GM19452 (cell line): ENCODE measurements at regions not wholly inside any gene's neighbourhood (a gene's known extent, or its start where the extent isn't known, plus 50 kb on each side); places are given as distances from the start of the nearest gene placed in this dataset.
"Not testable (repeated sequence)": the region's sequence is repeated elsewhere in the genome, so short reads cannot be mapped to it uniquely, and the experiment has no call there.

Experiments used
- ATAC-seq: cut with Tn5 transposase; IDR thresholded peaks from one replicate; pipeline ENCODE4 v1.9.1; 2021; ENCODE audit not compliant: unreplicated experiment

DNA sequence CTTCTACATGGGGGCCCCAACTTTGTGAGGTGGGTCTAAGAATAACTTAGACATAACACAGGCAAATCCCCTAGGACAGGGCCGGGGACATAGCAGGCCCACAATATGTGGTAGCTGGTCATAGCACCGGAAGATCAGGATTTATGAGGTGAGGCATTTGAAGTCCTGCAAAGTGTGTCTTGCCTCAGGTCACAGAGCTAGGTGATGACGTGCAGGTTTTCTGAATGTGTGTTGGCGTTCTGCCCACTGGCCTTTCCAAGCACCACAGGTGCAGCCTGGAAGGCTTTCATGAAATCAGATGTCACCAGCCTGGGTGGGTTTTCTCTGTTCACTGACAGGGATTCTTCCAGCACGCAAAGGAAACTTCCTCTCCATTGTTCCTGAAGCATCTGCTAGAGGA is 119.1 kb downstream of the LRATD1 start:
- no peak for ATAC-seq

DNA sequence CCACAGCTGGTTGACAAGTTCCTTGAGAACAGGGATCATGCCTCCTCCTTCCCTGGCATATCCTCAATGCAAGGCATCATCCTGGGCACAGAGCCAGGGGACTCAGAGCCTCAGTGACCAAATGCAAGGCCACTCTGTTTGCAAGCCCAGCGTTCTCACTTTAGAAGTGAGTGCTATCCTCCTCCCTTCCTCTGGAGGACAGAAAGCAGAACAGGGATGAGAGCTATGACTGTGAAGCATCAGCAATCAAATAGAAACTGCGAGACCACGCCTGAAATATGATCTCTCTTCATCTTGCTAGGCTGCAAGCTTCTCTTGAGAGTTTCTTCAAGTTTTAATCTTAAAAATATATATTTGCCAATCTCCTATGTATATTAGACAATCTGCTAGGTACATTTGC is 119.8 kb downstream of the LRATD1 start:
- ATAC-seq: no peak

GRCh38 chr2:14756122-14756541 is 123.6 kb downstream of the LRATD1 start:
- ATAC-seq: no peak

GRCh38 chr2:14756981-14757657 is 124.6 kb downstream of the LRATD1 start:
- ATAC-seq: no peak

DNA sequence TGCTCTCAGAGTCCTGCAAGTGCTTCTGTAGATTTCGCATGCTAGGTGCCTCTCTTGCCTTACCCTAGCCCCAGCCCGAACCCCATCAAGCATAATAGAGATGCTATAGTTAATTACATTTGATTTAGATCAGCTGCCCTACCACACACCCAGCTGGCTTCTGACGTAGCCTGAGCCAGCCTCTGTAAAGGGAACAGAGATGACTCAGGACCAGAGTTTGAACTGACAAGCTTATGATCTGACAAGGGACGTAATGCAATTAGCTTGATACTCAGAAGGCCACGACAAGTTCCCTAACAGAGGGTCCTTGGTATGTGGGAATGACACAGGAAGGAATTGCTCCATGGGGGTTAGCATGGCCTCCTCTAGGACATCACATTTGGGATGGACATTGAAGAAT is 126.6 kb downstream of the LRATD1 start:
- no peak for ATAC-seq

- ATAC-seq: no peak
Observed at GRCh38 chr2:14760169-14760568, 127.7 kb downstream of the LRATD1 start.

DNA sequence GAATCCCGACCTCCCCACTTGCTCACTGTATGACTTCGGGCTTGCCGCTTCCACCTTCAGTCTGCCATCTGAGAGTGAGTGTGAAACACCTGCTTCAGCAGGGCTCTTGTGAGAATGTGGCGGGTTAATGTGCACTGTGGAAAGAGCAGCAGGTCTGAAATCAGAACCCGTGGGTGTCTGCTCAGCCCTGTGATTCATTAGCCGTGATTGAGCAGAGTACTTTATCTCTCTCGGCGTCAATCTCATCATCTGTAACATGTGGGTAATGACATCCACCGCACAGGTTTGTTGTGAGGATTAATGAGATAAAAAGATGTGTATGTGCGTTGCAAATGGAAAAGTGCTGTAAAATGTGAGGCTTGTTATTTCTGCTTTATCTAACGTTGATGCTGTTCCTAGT is 128.6 kb downstream of the LRATD1 start:
- no peak for ATAC-seq

DNA sequence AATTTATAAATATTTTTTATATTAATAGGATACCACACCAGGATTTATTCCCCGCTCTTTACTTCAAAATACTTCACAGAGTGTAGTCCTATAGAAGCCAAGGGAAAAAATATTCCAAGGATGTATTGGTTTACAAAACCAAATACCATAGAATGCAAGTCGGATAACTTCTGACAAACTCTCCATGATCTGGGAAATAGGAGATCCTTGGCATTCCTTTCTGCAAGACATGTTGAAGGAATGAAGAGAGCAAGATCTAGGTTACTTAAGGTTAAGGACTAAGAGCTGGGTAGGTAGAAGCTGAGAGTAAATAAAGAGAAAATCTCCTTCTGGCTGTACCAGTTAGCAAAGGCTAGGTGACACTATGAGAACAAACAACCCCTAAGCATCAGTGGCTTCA is 141.2 kb downstream of the LRATD1 start:
- no peak for ATAC-seq

- no peak for ATAC-seq
Observed at GRCh38 chr2:14774436-14774968, 142.0 kb downstream of the LRATD1 start.

DNA sequence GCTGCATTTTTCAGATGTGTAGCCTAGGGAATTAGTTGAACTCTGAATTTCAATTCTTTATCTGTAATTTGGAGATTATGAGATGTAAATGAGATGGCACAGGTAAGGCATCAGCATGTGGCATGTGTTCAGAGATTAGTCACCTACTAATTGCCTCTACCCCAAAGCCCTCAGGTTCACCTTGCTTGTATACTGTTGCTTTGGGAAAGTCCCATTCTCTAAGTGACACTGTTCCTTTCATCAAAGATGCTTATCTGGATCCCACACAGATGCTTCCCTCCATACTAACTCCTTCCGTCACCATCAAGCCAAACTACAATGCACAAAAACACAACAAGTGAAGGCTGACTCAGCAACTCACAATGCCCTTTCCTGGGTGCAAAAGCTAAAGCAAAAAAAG is 143.7 kb downstream of the LRATD1 start:
- no peak for ATAC-seq

DNA sequence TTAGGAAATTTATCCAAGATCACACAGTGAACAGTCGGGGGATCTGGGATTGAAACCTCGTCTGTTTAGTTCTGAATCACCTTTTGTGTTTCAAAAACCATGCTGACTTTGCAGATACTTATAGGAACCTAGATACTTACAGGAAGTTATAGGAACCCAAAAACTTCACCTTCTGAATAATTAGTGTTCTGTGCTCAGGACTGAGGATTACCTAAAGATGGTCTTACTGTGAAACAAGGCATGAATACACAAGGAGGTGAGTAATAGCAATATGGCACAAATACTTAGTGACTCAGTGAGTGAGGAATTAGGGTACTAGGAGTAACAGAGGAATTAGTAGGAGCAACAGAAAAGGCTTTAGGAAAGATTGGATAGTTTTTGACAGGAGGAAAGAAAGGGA is 145.5 kb downstream of the LRATD1 start:
- no peak for ATAC-seq

DNA sequence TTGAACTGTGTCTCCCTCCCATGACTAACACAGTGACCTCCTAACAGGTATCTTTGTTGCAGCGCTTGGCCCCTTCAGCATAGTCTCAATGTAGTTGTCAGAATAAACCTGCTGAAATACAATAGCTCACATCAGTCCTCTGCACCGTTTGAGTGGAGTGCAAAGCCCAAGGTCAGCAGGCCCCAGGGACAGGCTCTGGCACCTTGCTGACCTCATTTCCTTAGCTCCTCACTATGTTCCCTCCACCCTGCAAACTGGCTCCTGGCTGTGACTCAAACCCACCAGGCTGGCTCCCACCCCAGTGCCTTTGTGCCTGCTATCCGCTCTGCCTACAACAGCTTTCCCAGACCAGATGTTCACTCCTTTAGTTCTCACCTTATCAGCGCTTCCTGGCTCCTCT is 146.7 kb downstream of the LRATD1 start:
- no peak for ATAC-seq

DNA sequence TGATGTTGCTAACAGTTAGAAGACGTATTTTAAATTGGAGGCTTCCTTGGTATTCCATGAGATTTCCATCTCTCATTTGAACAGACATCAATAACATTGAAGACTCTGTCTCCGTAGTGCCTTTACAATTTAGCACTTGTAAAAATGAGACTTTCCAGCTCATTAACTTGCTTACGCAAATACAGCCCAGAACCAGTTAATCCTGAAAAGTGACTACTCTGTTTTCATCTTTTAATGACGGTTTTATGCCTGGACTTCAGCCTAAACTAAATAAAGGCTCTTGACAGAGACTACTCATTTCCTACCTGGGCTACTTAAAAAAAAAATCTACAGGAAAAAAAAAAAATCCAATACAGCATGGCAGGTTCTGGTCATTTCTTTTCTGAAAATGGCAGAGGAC is 148.6 kb downstream of the LRATD1 start:
- ATAC-seq: no peak

DNA sequence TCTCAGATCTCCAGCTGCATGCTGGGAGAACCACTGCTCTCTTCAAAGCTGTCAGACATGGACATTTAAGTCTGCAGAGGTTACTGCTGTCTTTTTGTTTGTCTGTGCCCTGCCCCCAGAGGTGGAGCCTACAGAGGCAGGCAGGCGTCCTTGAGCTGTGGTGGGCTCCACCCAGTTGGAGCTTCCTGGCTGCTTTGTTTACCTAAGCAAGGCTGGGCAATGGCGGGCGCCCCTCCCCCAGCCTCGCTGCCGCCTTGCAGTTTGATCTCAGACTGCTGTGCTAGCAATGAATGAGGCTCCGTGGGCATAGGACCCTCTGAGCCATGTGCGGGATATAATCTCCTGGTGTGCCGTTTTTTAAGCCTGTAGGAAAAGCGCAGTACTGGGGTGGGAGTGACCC is 156.3 kb downstream of the LRATD1 start:
- ATAC-seq: not testable (repeated sequence)

GRCh38 chr2:14790041-14790640 is 157.6 kb downstream of the LRATD1 start:
- no peak for ATAC-seq

- ATAC-seq: no peak
Observed at GRCh38 chr2:14803994-14804393, 171.5 kb downstream of the LRATD1 start.

DNA sequence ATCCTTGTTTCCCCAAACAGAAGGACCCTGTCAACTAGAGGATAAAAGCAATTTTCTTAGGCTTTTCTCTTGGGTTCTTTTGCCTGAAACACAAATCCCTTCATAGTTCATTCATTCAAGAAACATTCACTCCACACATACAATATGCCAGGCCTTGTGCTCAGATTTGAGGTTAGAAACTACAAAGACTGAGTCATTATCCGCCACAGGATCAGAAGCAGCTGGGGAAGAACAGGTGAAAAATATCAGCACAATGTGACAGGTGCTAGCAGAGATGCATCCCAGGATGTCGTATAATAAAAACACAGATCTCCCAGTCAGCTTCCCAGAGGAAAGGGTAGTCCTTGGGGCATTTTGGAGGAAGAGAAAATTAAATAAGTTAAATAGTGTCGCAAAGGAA is 172.4 kb downstream of the LRATD1 start:
- ATAC-seq: no peak

- ATAC-seq: no peak
Observed at GRCh38 chr2:14806613-14807012, 174.1 kb downstream of the LRATD1 start.

GRCh38 chr2:14815201-14815600 is 182.7 kb downstream of the LRATD1 start:
- ATAC-seq: no peak

GRCh38 chr2:14816069-14817060 is 183.8 kb downstream of the LRATD1 start:
- no peak for ATAC-seq

DNA sequence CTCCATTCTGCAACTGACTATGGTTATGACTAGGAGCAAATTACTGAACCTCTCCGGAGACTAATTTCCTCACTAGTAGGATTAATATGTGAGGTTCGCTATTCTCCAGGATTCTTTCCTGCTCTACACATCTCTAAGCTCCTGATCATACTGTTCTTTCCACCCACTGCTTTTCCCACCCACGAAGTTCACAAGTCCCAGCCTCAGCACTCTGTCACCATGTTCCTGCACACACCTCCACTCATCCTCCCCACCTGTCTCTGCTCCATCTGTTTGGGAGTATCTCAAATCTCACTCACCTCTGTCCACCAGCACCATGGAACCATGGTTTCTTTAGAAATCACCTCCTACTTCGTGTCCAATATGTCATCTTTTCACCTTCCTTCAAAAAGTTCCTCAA is 185.3 kb downstream of the LRATD1 start:
- no peak for ATAC-seq

- ATAC-seq: no peak
Observed at GRCh38 chr2:14826518-14826917, 194.0 kb downstream of the LRATD1 start.
